GM12875 (cell line): ENCODE measurements at regions not wholly inside any gene's neighbourhood (a gene's known extent, or its start where the extent isn't known, plus 50 kb on each side); places are given as distances from the start of the nearest gene placed in this dataset.

ENCODE experiments used
- H3K4me3 ChIP-seq: one replicate; pipeline ENCODE4 v1.5.1; 2011; ENCODE audit warnings: low read depth, low read length, control low read depth
- CTCF ChIP-seq: IDR thresholded peaks from 2 replicates; pipeline ENCODE4 v1.5.1; 2011; ENCODE audit warnings: low read depth, mild to moderate bottlenecking, control low read depth, inconsistent platforms, low read length, moderate library complexity, borderline replicate concordance; ENCODE audit not compliant: insufficient read depth

DNA sequence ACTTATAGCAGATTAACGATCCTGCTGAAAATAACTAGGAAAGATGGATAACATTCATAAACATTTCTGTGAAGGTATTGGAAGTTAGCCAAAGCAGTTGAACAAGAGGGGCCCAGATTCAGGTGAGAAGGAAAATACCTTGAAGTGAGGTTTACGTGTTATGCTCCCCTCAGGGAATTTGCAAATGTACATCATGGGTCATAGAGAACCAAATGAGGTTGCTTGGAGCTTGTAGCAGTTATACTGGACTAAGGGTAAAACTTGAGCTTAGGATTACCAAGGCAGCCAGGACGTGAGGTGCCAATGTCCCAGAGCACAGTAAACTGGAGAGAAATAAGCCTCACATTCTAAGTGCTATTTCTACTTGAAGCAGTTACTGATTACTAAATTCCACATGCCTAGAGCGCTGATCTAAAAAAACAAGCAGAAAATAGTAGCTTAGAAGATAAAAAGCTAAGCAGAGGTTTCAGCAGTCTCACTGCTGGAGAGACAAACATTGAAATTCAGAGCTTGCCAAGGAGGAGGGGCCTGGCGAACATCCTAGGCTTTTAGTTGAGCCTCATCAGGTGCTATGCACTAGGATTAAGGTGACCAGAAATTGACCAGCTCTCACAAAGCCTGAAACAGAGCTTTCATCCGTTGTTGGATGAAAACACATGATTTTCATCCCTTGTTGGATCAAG, 136.7 kb upstream of the FAM20A start:
- no peak overlapping the region for H3K4me3 ChIP-seq
- TF ChIP-seq CTCF: no peak

DNA sequence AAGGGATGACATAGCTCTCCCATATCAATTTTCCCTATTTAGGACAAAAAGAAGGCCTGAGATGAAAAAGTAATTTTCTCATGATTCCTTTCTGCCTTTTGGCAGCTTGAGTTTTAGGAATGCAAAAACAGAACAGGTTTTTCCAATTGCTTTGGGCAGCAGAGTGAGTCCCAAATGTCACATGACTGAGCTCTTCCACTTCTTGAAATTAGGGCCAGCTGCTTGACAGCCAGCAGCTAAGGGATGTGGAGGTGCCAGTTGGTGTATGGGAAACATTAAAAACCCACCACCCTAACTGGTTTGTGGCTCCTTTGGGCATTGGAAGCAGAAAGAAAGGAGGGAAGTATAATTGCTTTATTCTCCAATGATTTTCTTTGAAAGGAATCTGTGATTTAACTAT, 133.8 kb upstream of the FAM20A start:
- no peak overlapping the region for H3K4me3 ChIP-seq
- no peak for TF ChIP-seq CTCF

DNA sequence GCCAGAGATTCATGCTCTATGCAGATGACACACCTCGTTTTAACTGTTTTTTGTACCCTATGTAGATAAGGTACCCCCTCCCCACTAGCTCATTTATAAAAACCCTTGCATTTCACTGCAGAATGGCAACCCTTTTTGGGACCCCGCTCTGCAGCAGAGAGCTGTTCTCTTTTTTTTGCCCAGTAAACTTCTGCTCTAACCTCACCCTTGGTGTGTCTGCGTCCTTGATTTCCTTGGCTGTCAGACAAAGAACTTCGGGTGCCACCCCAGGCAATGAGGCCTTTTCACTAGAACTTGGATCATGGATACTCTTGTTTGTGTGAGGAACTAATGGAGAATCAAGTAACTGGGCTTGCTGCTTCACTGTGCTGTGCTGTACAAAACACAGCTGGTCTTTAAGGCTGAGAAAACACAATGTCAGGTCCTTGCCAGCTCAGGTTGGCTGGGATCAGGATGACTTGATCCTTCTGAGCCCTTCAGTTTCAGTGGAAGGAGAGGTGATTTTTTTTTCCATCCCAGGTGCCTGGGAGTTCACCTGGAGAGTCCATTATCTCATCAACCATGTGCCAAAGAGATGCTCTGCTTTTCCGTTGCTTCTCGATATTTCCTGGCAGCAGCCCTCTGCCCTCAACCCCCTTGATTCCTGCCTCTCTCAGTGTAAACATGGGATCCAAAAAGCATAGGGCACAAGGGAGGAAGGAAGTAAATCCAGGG, 133.2 kb upstream of the FAM20A start:
- no peak overlapping the region for H3K4me3 ChIP-seq
- TF ChIP-seq CTCF: no peak

DNA sequence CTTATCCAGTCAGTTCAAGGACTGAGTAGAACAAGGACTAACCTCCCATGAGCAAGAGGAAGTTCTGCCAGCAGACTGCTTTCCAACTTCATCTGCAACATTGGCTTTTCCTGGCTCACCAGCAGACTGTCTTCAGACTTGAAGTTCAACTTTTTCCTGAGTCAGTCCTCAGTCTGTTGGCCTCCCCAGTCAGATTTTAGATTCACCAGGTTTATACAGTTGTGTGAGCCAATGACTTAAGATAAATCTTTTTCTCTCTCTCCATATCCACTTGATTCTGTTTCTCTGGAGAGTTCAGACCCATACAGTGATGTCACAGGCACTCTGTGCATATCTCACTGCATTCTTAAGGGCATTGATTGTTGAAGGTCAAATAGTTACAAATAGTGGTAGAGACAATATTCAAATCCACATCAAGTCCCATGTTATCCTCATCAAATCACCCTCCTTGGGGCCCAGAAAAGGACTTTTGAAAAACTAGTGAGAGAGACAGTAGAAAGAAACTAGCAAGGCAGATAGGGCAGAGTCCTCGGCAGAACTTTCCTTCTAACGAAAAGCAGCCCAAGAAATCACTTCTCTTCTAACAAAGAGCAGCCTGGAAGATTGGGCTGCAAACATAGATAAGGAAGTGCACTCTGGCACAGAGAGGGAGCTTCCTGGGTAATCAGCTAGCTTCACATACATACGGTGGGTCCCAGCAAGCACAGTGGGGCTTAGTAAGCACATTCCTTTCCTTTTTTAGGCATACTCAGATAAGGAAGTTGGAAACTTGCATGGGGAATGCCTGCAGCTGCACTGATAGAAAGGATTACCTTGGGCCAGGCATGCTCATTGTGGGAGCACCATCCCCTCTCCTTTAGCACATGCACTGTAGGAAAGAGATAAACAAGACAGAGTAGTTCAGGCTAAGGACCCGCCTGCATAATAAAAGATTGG, 132.3 kb upstream of the FAM20A start:
- no peak for TF ChIP-seq CTCF
- no peak overlapping the region for H3K4me3 ChIP-seq

GRCh38 chr17:68732301-68732749, 131.2 kb upstream of the FAM20A start:
- no peak overlapping the region for H3K4me3 ChIP-seq
- no peak for TF ChIP-seq CTCF

DNA sequence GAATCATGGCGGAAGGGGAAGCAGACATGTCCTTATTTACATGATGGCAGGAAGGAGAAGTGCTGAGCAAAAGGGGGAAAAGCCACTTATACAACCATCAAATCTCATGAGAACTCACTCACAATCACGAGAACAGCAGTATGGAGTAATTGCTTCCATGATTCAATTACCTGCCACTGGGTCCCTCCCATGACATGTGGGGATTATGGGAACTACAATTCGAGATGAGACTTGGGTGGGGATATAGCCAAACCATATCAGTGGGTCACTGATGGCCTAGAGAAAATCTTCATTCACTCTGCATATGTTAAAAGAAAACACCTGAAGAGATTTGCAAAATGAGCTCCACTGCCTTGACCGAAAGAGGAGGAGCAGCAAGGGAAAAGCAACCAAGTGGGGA, 130.3 kb upstream of the FAM20A start:
- H3K4me3 ChIP-seq: no peak overlapping the region
- TF ChIP-seq CTCF: no peak

GRCh38 chr17:68719431-68719830, 118.3 kb upstream of the FAM20A start:
- TF ChIP-seq CTCF: no peak
- H3K4me3 ChIP-seq: no peak overlapping the region
